Muscle layer of duodenum (tissue), 2 donors: ENCODE measurements at regions not wholly inside any gene's neighbourhood (a gene's known extent, or its start where the extent isn't known, plus 50 kb on each side); places are given as distances from the start of the nearest gene placed in this dataset.
"Not testable (repeated sequence)": the region's sequence is repeated elsewhere in the genome, so short reads cannot be mapped to it uniquely, and the experiment has no call there.

Experiments
- H3K27ac ChIP-seq: one replicate; pipeline ENCODE4 v1.7.0; 2013; ENCODE audit warnings: mild to moderate bottlenecking, low read length
- H3K27me3 ChIP-seq: one replicate; pipeline ENCODE4 v1.7.0; 2013; ENCODE audit warnings: low read depth, mild to moderate bottlenecking, control low read depth, low read length
- H3K36me3 ChIP-seq, 2 donors: one replicate each; pipeline ENCODE4 v1.7.0; 2013; ENCODE audit warnings: low read length in 2 of 2, control low read depth in 1 of 2, mild to moderate bottlenecking in 1 of 2; ENCODE audit not compliant: insufficient read depth in 2 of 2, control insufficient read depth in 1 of 2
- H3K4me1 ChIP-seq, 2 donors: one replicate each; pipeline ENCODE4 v1.7.0; 2013; ENCODE audit warnings: low read length in 2 of 2, mild to moderate bottlenecking in 2 of 2, control low read depth in 1 of 2, moderate library complexity in 1 of 2; ENCODE audit not compliant: insufficient read depth in 2 of 2, control insufficient read depth in 1 of 2
- H3K4me3 ChIP-seq, 2 donors: one replicate each; pipeline ENCODE4 v1.7.0; 2013; ENCODE audit warnings: low read length in 2 of 2, low read depth in 1 of 2, mild to moderate bottlenecking in 1 of 2
- H3K9me3 ChIP-seq, 2 donors: one replicate each; pipeline ENCODE4 v1.7.0; 2013; ENCODE audit warnings: low read length in 2 of 2, control low read depth in 1 of 2, mild to moderate bottlenecking in 1 of 2; ENCODE audit not compliant: control insufficient read depth in 1 of 2
- donor health status: healthy.

DNA sequence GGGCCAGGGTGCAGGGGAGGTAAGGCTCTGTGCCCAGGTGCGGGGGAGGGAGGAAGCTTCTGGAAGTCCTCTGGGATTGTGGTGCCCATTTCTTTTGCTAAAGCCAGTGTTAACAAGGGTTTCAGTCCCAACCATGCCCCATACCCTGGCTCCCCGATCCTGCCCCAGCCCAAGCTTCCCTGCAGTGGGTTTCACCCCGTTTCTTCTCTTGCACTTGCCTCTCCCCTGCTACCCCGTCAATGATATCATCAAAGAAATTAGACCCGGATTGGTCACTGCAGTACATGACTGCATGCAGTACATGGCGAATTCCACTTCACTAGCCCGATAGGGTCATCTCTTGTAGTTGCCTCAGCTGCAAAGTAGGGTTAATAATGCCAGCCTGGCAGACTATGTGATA is 174.0 kb downstream of the BCL2L11 start:
- not testable (repeated sequence) for H3K9me3 ChIP-seq, H3K27ac ChIP-seq, H3K4me1 ChIP-seq, H3K27me3 ChIP-seq, H3K4me3 ChIP-seq, H3K36me3 ChIP-seq

DNA sequence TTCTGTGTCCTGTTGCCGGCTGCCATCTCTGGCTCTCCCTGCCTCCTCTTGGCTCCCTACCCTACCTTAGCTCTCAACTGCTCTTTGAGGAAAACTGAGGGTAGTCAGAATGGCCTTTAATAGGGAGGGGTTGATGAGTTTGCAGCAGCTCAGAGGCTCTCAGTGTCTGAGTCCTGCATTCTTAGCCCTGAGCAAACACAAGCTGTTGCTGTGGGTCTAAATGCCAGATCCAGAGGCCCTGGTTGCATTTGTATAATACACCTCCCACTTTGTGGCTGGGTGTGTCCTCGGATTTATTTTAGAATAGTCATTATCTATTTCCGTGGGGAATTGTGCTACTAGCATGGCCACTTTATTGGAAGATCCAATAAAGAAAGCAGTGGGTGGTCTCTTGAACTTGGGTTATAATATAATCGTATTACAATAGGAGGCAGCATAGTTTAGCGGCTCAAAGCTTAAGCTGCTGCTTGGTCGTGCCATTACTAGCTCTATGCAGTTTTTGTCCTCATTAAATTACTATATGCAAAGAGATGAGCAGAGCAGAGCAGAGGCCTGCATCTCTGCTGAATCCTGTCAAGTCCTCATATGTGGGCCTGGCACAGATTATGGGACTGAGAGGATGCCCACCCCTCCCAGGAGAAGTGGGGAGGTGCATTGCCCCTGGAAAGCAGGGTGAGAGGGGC is 175.5 kb downstream of the BCL2L11 start:
- not testable (repeated sequence) for H3K4me1 ChIP-seq, H3K27ac ChIP-seq, H3K4me3 ChIP-seq, H3K9me3 ChIP-seq, H3K27me3 ChIP-seq, H3K36me3 ChIP-seq

DNA sequence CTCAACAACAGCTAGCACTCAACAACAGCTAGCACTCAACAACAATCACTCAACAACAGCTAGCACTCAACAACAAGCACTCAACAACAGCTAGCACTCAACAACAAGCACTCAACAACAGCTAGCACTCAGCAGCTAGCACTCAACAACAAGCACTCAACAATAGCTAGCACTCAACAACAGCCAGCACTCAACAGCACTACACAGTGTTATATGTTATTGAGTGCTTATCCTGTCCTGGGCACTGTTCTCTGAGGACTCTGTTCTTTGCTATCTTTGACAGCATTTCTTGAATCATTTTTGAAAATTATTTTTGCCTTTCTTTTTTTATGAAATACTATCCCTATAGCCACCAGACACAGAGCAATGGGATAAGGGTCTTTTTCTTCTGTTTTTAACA is 176.4 kb downstream of the BCL2L11 start:
- H3K9me3 ChIP-seq, H3K4me1 ChIP-seq, H3K27me3 ChIP-seq, H3K36me3 ChIP-seq, H3K27ac ChIP-seq, H3K4me3 ChIP-seq: not testable (repeated sequence)

- not testable (repeated sequence) for H3K4me1 ChIP-seq, H3K4me3 ChIP-seq, H3K27me3 ChIP-seq, H3K27ac ChIP-seq, H3K36me3 ChIP-seq, H3K9me3 ChIP-seq
Observed at GRCh38 chr2:111298927-111299326, 178.2 kb downstream of the BCL2L11 start.

- H3K9me3 ChIP-seq, H3K27me3 ChIP-seq, H3K36me3 ChIP-seq, H3K4me3 ChIP-seq, H3K27ac ChIP-seq, H3K4me1 ChIP-seq: not testable (repeated sequence)
Observed at GRCh38 chr2:111299635-111300034, 178.9 kb downstream of the BCL2L11 start.

DNA sequence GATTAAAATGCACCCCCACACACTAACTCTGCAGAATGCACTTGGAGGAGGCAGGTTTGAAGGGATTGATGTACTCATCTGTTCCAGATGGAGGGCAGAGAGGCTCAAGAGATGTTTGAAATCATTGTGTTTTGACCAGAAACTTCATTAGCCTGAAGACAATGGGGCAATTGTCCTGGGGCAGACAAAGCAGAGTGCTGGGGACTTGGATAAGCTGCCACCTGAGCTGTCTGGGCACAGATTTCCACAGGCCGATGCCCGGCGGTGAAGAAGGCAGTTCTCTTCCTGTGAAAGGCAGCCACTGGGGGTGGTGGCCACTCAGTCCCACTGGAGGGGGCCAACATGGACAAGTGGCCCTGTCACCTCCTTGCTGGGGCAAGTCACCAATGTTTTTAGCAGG is 181.0 kb downstream of the BCL2L11 start:
- not testable (repeated sequence) for H3K4me1 ChIP-seq, H3K4me3 ChIP-seq, H3K9me3 ChIP-seq, H3K36me3 ChIP-seq, H3K27ac ChIP-seq, H3K27me3 ChIP-seq

GRCh38 chr2:111302397-111303218 is 181.9 kb downstream of the BCL2L11 start:
- H3K27ac ChIP-seq, H3K36me3 ChIP-seq, H3K4me1 ChIP-seq, H3K27me3 ChIP-seq, H3K4me3 ChIP-seq, H3K9me3 ChIP-seq: not testable (repeated sequence)

- not testable (repeated sequence) for H3K27ac ChIP-seq, H3K4me1 ChIP-seq, H3K9me3 ChIP-seq, H3K36me3 ChIP-seq, H3K4me3 ChIP-seq, H3K27me3 ChIP-seq
Observed at GRCh38 chr2:111307302-111307701, 186.6 kb downstream of the BCL2L11 start.

- H3K4me3 ChIP-seq, H3K4me1 ChIP-seq, H3K36me3 ChIP-seq, H3K9me3 ChIP-seq, H3K27me3 ChIP-seq, H3K27ac ChIP-seq: not testable (repeated sequence)
Observed at GRCh38 chr2:111309231-111310075, 188.7 kb downstream of the BCL2L11 start.

DNA sequence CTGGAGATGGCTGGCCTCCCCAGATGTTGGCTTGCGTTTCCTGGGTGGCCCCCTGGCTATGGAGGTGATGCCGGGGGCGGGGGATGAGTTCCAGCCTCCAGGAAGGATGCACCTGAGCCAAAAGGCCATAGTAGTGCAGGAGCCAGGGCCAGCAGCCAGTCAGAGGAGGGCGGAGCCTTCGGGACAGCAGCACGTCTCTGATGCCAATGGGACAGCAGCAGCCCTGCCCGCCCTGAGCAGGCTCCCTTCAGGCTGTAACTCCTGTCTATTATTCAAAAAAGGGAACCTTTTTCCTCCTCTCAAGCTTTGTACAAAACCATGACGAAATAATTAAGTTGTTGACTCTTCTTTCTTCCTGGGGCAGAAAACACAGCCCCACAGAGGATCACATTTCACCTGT is 189.7 kb downstream of the BCL2L11 start:
- not testable (repeated sequence) for H3K4me3 ChIP-seq, H3K27ac ChIP-seq, H3K36me3 ChIP-seq, H3K27me3 ChIP-seq, H3K9me3 ChIP-seq, H3K4me1 ChIP-seq

DNA sequence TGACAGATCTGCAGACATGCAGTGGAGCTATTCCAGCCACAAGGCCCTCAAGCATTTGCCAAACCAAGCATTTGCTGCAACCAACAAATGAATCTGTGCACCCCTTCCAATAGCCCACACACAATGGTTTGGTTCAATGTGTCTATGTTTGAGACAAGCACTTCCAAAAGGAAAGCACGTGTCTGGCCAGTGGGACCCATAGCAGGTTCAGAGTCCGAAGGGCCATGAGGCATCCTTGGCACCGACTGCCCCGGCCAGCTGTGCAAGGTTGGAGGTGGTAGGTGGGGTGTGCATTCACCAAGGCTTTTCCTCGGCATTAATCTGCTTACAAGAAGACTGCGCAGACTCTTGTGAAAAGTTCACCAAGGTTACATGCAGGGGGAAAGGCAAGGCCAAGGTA is 190.9 kb downstream of the BCL2L11 start:
- not testable (repeated sequence) for H3K9me3 ChIP-seq

More for the DNA sequence above, 190.9 kb downstream of the BCL2L11 start:
- not testable (repeated sequence) for H3K4me3 ChIP-seq, H3K4me1 ChIP-seq, H3K36me3 ChIP-seq, H3K27me3 ChIP-seq, H3K27ac ChIP-seq
